22Rv1 (cell line): ENCODE measurements at regions not wholly inside any gene's neighbourhood (a gene's known extent, or its start where the extent isn't known, plus 50 kb on each side); places are given as distances from the start of the nearest gene placed in this dataset.

Experiments
- CTCF ChIP-seq: fragments of 450-650 bp; IDR thresholded peaks from 2 replicates; pipeline ENCODE4 v1.5.1; 2017; ENCODE audit warnings: mild to moderate bottlenecking
- ZFX ChIP-seq: fragments of 450-650 bp; IDR thresholded peaks from 2 replicates; pipeline ENCODE4 v1.6.1; 2017; ENCODE audit warnings: antibody characterized with exemption, borderline replicate concordance

- TF ChIP-seq CTCF (no peak), ZFX (no peak)
Observed at GRCh38 chr12:14257734-14258574, 107.5 kb upstream of the ATF7IP start.
